Large intestine (tissue), 3 donors: ENCODE measurements at regions not wholly inside any gene's neighbourhood (a gene's known extent, or its start where the extent isn't known, plus 50 kb on each side); places are given as distances from the start of the nearest gene placed in this dataset.
A peak's percentile ranks its signal among the peaks of the same experiment; 100 is the strongest.

Source experiments
- DNase-seq, 2 donors: peaks; one replicate each; pipeline versions ENCODE4 v3.0.0 to v3.0.0-alpha.2; 2013
- H3K27ac ChIP-seq: one replicate; pipeline ENCODE4 v1.5.1; 2013; ENCODE audit warnings: low read length
- H3K27me3 ChIP-seq: 2 replicates; pipeline ENCODE4 v1.6.1; 2013; ENCODE audit warnings: low read length; ENCODE audit not compliant: control insufficient read depth, insufficient read depth
- H3K36me3 ChIP-seq: 2 replicates; pipeline ENCODE4 v1.6.1; 2013; ENCODE audit warnings: low read length; ENCODE audit not compliant: control insufficient read depth, insufficient read depth
- H3K4me1 ChIP-seq: one replicate; pipeline ENCODE4 v1.6.1; 2013; ENCODE audit warnings: low read length; ENCODE audit not compliant: control insufficient read depth, insufficient read depth
- H3K4me3 ChIP-seq: one replicate; pipeline ENCODE4 v1.5.1; 2013; ENCODE audit warnings: low read length
- H3K9me3 ChIP-seq: one replicate; pipeline ENCODE4 v1.6.1; 2013; ENCODE audit warnings: mild to moderate bottlenecking, low read depth, low read length, moderate library complexity; ENCODE audit not compliant: control insufficient read depth
- WGBS: methylation state at CpG from one replicate; pipeline ENCODE4 v1.1.5; 2013; ENCODE audit warnings: low lambda C conversion rate; ENCODE audit not compliant: insufficient coverage; 5-methylcytosine and 5-hydroxymethylcytosine counted together

DNA sequence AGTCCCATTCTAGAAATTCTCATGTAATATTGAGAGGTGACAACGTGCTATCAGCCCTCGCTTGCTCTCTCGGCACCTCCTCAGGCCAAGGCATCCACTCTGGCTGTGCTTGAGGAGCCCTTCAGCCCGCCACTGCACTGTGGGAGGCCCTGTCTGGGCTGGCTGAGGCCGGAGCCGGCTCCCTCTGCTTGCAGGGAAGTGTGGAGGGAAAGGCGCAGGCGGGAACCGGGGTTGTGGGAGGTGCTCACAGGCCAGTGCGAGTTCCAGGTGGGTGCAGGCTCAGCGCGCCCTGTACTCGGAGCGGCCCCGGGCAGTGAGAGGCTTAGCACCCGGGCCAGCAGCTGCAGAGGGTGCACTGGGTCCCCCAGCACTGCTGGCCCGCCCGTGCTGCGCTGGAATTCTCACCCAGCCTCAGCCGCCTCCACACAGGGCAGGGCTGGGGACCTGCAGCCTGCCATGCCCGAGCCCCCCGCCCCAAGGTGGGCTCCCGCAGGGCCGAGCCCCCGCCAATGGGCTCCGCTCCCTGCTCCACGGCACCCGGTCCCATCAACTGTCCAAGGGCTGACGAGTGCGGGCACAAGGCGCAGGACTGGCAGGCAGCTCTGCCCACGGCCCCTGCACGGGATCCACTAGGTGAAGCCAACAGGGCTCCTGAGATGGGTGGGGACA, 1680.6 kb upstream of the LRRTM1 start:
- Histone ChIP-seq H3K27ac (no peak overlapping the region), H3K4me1 (no peaks in the 10 kb centered on the region), H3K9me3 (peaks cover 7% of the 10 kb centered on the region), H3K4me3 (no peak overlapping the region), H3K36me3 (no peaks in the 10 kb centered on the region), H3K27me3 (no peaks in the 10 kb centered on the region)
- no peak for DNase-seq
- no CpG with 5 or more reads among the region's 33 CpGs for WGBS

DNA sequence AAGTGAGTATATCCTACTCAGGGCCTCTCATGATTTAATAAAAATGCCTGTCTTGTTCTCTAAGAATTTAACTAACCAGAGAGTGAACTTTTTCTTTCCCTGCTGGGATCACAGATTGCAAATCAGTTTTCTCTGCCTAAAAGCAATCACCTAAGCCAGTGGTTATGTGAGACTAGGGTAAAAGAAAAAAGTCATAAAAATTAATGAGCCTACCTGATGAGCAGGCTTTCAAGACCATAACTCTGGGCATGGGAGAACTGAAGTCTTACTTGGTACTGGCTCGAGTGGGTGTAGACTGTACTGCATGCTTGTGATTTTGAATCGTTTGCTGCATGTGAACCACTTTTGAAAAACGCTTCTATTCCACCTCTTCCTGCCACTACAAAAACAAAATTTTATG, 1677.0 kb upstream of the LRRTM1 start:
- no CpG with 5 or more reads among the region's 3 CpGs for WGBS
- H3K9me3 ChIP-seq = peaks cover 7% of the 10 kb centered on the region
- no peaks in the 10 kb centered on the region for H3K36me3 ChIP-seq
- H3K4me3 ChIP-seq = no peak overlapping the region
- no peaks in the 10 kb centered on the region for H3K27me3 ChIP-seq
- H3K4me1 ChIP-seq = no peaks in the 10 kb centered on the region
- no peak overlapping the region for H3K27ac ChIP-seq
- DNase-seq = no peak

DNA sequence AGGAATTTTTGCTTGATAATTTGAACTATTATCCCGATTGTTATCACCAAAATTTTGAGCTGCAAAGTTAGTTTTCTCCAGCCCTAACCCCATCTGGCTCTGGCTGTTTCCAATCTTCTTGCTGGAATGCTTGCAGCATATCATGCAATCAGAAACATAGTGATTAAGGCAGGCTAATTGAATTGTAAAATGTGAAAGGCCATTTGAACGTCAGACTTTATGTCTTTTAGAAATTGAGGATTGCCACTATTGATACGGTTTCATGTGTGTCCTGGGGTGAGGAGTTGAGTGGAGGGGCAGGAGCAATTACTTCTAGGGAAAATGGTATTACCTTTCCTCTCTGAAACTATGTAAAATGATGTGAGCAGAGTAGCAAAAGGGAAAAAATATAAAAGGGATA, 1674.5 kb upstream of the LRRTM1 start:
- no peak for DNase-seq
- H3K27ac ChIP-seq = no peak overlapping the region
- H3K4me1 ChIP-seq = no peaks in the 10 kb centered on the region
- no peaks in the 10 kb centered on the region for H3K36me3 ChIP-seq
- H3K9me3 ChIP-seq = no peaks in the 10 kb centered on the region
- no peak overlapping the region for H3K4me3 ChIP-seq
- no peaks in the 10 kb centered on the region for H3K27me3 ChIP-seq
- 60% methylated on average over 1 of the region's 3 CpGs for WGBS

- no peak for DNase-seq
- Histone ChIP-seq H3K4me1 (no peaks in the 10 kb centered on the region), H3K4me3 (no peak overlapping the region), H3K36me3 (no peaks in the 10 kb centered on the region), H3K27ac (no peak overlapping the region), H3K9me3 (no peaks in the 10 kb centered on the region), H3K27me3 (no peaks in the 10 kb centered on the region)
- WGBS = no CpG with 5 or more reads among the region's 1 CpG
These were observed 1672.4 kb upstream of the LRRTM1 start for GRCh38 chr2:81976998-81977397.

DNA sequence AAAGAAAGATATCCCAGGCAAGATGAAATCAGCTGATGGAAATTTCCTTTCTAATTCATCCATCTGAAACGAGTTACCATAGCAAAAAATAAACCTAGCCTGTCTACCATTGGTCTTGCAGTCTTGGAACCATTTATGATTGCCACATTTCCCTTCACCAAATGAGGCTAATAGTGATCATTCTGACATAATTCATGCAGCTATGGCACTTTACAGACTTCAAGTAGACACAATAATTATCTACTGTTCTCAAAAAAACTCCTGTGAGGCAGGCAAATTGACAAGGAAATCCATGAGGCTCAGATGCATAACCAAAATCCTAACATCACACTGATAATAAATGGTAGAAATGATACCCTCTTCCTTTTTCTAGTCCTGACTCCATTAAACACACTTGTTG, 1669.7 kb upstream of the LRRTM1 start:
- H3K4me1 ChIP-seq = no peaks in the 10 kb centered on the region
- H3K36me3 ChIP-seq = no peaks in the 10 kb centered on the region
- no peaks in the 10 kb centered on the region for H3K27me3 ChIP-seq
- no peak overlapping the region for H3K4me3 ChIP-seq
- WGBS = 83% methylated on average over 1 of the region's 1 CpG
- DNase-seq = no peak
- H3K27ac ChIP-seq = no peak overlapping the region
- H3K9me3 ChIP-seq = no peaks in the 10 kb centered on the region

GRCh38 chr2:81942876-81943275, 1638.3 kb upstream of the LRRTM1 start:
- DNase-seq = no peak
- peaks cover 2% of the 10 kb centered on the region for H3K4me1 ChIP-seq
- H3K9me3 ChIP-seq = no peaks in the 10 kb centered on the region
- WGBS = no CpG with 5 or more reads among the region's 1 CpG
- no peaks in the 10 kb centered on the region for H3K27me3 ChIP-seq
- H3K27ac ChIP-seq = no peak overlapping the region
- H3K4me3 ChIP-seq = no peak overlapping the region
- H3K36me3 ChIP-seq = no peaks in the 10 kb centered on the region

DNA sequence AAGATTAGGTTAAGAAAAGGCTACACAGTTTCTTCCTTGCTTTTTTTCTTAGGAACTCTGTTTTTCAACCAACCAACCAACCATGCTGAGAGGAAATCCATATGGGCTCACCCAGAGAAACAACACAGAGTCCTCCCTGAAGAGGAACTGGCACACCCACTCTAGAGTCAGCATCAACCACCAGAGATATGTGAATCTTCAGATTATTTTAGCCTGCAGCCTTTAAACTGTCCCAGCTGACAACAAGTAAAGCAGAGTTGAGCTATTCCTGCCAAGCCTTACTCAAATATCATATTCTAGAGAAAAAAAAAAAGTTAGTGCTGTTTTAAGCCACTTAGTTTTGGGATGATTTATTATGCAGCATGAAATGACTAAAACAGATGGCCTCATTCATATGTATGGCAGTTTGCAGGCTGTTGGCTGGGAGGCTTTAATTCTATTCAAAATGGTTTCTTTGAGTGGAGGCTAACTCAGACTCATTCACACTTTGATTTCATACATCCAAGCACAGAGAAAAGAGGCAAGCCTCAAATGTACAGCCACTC, 1637.7 kb upstream of the LRRTM1 start:
- Histone ChIP-seq H3K4me3 (no peak overlapping the region), H3K36me3 (no peaks in the 10 kb centered on the region), H3K27ac (no peak overlapping the region), H3K27me3 (no peaks in the 10 kb centered on the region), H3K9me3 (no peaks in the 10 kb centered on the region), H3K4me1 (peaks cover 2% of the 10 kb centered on the region)
- DNase-seq = no peak

GRCh38 chr2:81940266-81940955, 1635.9 kb upstream of the LRRTM1 start:
- WGBS = 0% methylated on average over 1 of the region's 7 CpGs
- peaks cover 2% of the 10 kb centered on the region for H3K4me1 ChIP-seq
- H3K9me3 ChIP-seq = no peaks in the 10 kb centered on the region
- H3K36me3 ChIP-seq = no peaks in the 10 kb centered on the region
- H3K27me3 ChIP-seq = no peaks in the 10 kb centered on the region
- no peak overlapping the region for H3K27ac ChIP-seq
- DNase-seq = peak; percentile 33 to 71
- H3K4me3 ChIP-seq = no peak overlapping the region

DNA sequence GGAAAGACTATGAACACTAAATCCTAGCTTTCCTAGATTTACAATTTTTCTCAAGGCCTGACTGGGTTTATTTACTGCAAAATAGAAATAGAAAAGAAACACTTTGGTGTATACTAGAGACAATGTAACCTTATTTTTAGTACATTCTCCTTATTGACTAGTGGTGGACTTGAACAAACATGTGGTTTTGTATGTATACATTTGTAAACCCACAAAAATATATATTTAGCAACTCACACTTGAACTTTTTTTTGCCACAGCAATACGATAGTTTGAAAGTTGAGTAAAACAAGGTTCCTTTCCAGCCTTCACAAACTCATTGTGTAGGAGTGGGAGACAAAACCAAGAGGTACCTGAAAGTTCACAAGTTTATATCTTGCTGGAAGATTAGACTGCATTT, 1633.4 kb upstream of the LRRTM1 start:
- H3K4me3 ChIP-seq = no peak overlapping the region
- H3K4me1 ChIP-seq = peaks cover 2% of the 10 kb centered on the region
- no peaks in the 10 kb centered on the region for H3K36me3 ChIP-seq
- H3K27me3 ChIP-seq = no peaks in the 10 kb centered on the region
- H3K27ac ChIP-seq = no peak overlapping the region
- DNase-seq = no peak
- no CpG with 5 or more reads among the region's 1 CpG for WGBS
- H3K9me3 ChIP-seq = no peaks in the 10 kb centered on the region

DNA sequence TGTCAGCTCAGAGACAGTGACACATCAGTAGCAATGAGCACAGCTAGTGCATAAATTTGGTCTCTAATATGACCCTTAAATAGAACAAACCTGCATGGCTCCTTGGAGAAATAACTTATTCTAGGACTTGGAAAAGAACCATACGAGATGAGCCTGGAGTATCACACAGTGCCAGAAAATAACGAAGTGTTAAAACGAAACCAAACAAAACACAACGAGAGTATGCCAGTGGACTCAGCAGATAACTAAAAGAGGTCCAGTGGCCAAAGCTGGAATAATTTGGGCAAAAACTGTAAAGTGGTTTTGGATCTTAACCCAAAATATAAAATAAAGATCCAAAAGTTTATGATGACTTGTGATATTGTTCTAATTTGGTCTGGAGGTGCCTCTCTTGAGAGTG, 1599.0 kb upstream of the LRRTM1 start:
- Histone ChIP-seq H3K27me3 (no peaks in the 10 kb centered on the region), H3K36me3 (no peaks in the 10 kb centered on the region), H3K9me3 (no peaks in the 10 kb centered on the region), H3K4me3 (no peak overlapping the region), H3K4me1 (no peaks in the 10 kb centered on the region), H3K27ac (no peak overlapping the region)
- DNase-seq = no peak
- WGBS = 93% methylated on average over 4 of the region's 4 CpGs

DNA sequence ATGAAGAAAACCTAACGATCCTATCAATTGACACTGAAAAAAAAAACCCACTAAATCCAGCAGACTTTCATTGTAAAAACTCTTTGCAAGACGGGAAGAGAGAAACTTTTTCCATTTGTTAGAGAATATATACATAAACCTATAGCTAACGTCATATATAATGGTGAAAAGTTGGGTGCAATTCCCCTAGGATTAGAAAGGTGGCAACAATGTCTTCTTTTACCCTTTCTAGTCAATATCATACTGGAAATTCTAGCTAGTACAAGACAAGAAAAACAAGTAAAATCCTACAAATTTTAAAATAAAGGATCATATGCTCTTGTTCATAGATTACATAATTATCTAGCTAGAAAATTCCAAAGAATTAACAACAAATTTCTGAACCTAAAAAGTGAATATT, 1596.5 kb upstream of the LRRTM1 start:
- no peaks in the 10 kb centered on the region for H3K9me3 ChIP-seq
- DNase-seq = peak in 1 of 2 donors; percentile 3
- no peaks in the 10 kb centered on the region for H3K27me3 ChIP-seq
- H3K36me3 ChIP-seq = no peaks in the 10 kb centered on the region
- no peak overlapping the region for H3K27ac ChIP-seq
- no peak overlapping the region for H3K4me3 ChIP-seq
- no peaks in the 10 kb centered on the region for H3K4me1 ChIP-seq
- WGBS = 72% methylated on average over 3 of the region's 3 CpGs
